Progenitor cell of endocrine pancreas (in vitro differentiated cells): ENCODE measurements at regions not wholly inside any gene's neighbourhood (a gene's known extent, or its start where the extent isn't known, plus 50 kb on each side); places are given as distances from the start of the nearest gene placed in this dataset.

Experiments used
- DNase-seq: peaks from one replicate; pipeline ENCODE4 v3.0.0; 2021; ENCODE audit warnings: low spot score; ENCODE audit not compliant: unreplicated experiment
- H3K27ac Mint-ChIP-seq: 2 replicates; pipeline ENCODE4 v1.8.0; 2021; ENCODE audit warnings: mild to moderate bottlenecking, moderate library complexity, mixed read lengths
- H3K27me3 Mint-ChIP-seq: 2 replicates; pipeline ENCODE4 v1.8.0; 2021; ENCODE audit warnings: mixed read lengths
- H3K36me3 Mint-ChIP-seq: 2 replicates; pipeline ENCODE4 v1.8.0; 2022; ENCODE audit warnings: mixed read lengths; ENCODE audit not compliant: insufficient read depth
- H3K4me1 Mint-ChIP-seq: 2 replicates; pipeline ENCODE4 v1.8.0; 2021; ENCODE audit warnings: low read depth, mixed read lengths
- H3K4me3 Mint-ChIP-seq: 2 replicates; pipeline ENCODE4 v1.8.0; 2021; ENCODE audit warnings: low read depth, mild to moderate bottlenecking, moderate library complexity, mixed read lengths
- H3K9me3 Mint-ChIP-seq: 2 replicates; pipeline ENCODE4 v1.8.0; 2021; ENCODE audit warnings: low read depth, mixed read lengths
- TF ChIP-seq, protein P1 (sequence below): fragments of 200-600 bp; sonication (generic); IDR thresholded peaks from one replicate; pipeline ENCODE4 v1.5.0; 2021; ENCODE audit warnings: antibody characterized with exemption, mild to moderate bottlenecking; ENCODE audit not compliant: unreplicated experiment

- H3K4me3 Mint-ChIP-seq = no peak overlapping the region
- no peaks in the 10 kb centered on the region for H3K36me3 Mint-ChIP-seq
- no peak for DNase-seq
- no peaks in the 10 kb centered on the region for H3K4me1 Mint-ChIP-seq
- TF ChIP-seq, protein P1, sequence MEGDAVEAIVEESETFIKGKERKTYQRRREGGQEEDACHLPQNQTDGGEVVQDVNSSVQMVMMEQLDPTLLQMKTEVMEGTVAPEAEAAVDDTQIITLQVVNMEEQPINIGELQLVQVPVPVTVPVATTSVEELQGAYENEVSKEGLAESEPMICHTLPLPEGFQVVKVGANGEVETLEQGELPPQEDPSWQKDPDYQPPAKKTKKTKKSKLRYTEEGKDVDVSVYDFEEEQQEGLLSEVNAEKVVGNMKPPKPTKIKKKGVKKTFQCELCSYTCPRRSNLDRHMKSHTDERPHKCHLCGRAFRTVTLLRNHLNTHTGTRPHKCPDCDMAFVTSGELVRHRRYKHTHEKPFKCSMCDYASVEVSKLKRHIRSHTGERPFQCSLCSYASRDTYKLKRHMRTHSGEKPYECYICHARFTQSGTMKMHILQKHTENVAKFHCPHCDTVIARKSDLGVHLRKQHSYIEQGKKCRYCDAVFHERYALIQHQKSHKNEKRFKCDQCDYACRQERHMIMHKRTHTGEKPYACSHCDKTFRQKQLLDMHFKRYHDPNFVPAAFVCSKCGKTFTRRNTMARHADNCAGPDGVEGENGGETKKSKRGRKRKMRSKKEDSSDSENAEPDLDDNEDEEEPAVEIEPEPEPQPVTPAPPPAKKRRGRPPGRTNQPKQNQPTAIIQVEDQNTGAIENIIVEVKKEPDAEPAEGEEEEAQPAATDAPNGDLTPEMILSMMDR = no peak
- no peaks in the 10 kb centered on the region for H3K27me3 Mint-ChIP-seq
- H3K27ac Mint-ChIP-seq = no peak overlapping the region
- H3K9me3 Mint-ChIP-seq = no peaks in the 10 kb centered on the region
Measured at GRCh38 chr7:84817016-84817415, 369.8 kb downstream of the SEMA3D start.

- Mint-ChIP-seq H3K36me3 (no peaks in the 10 kb centered on the region), H3K27me3 (no peaks in the 10 kb centered on the region), H3K4me3 (no peak overlapping the region), H3K9me3 (no peaks in the 10 kb centered on the region), H3K4me1 (no peaks in the 10 kb centered on the region), H3K27ac (no peak overlapping the region)
- TF ChIP-seq, protein P1 = no peak
- no peak for DNase-seq
Measured at GRCh38 chr7:84813376-84813775, 373.5 kb downstream of the SEMA3D start.

GRCh38 chr7:84812021-84812420 is 374.8 kb downstream of the SEMA3D start:
- no peaks in the 10 kb centered on the region for H3K9me3 Mint-ChIP-seq
- H3K27ac Mint-ChIP-seq = no peak overlapping the region
- no peaks in the 10 kb centered on the region for H3K4me1 Mint-ChIP-seq
- DNase-seq = no peak
- no peaks in the 10 kb centered on the region for H3K27me3 Mint-ChIP-seq
- H3K4me3 Mint-ChIP-seq = no peak overlapping the region
- TF ChIP-seq, protein P1 = no peak
- no peaks in the 10 kb centered on the region for H3K36me3 Mint-ChIP-seq

DNA sequence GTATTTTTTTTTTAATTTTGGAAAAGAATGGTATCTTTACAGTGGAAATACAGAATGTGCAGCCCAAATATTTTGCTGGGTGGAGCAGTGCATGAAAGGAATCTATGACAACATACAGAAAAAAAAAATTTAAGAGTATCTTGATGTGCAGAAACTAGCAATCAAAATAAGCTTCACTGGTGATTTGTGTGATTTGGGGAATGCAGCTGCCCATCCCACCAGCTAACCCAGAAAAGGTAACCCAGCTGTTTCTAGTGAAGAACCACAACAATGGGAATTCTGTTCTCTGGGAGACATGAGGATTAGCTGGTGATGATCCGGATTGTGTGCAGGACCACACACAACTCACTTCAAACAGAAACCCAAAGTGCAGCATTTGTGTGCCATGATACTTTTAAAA is 375.5 kb downstream of the SEMA3D start:
- no peak for DNase-seq
- H3K4me1 Mint-ChIP-seq = no peaks in the 10 kb centered on the region
- H3K36me3 Mint-ChIP-seq = no peaks in the 10 kb centered on the region
- no peak overlapping the region for H3K27ac Mint-ChIP-seq
- H3K9me3 Mint-ChIP-seq = no peaks in the 10 kb centered on the region
- no peak overlapping the region for H3K4me3 Mint-ChIP-seq
- TF ChIP-seq, protein P1 = no peak
- H3K27me3 Mint-ChIP-seq = no peaks in the 10 kb centered on the region

- Mint-ChIP-seq H3K4me1 (peaks cover 2% of the 10 kb centered on the region), H3K9me3 (no peaks in the 10 kb centered on the region), H3K36me3 (no peaks in the 10 kb centered on the region), H3K27me3 (no peaks in the 10 kb centered on the region), H3K4me3 (no peak overlapping the region), H3K27ac (no peak overlapping the region)
- no peak for DNase-seq
- TF ChIP-seq, protein P1 = no peak
Measured at GRCh38 chr7:84809877-84810276, 377.0 kb downstream of the SEMA3D start.
